ENCODE measurements at regions not wholly inside any gene's neighbourhood (a gene's known extent, or its start where the extent isn't known, plus 50 kb on each side); places are given as distances from the start of the nearest gene placed in this dataset.

GRCh38 chr14:86639666-86640065 lies 1109.7 kb downstream of the FLRT2 start:
- DNase-seq (ENCODE audit: low read depth in 2 of 2): no peak

- DNase-seq (ENCODE audit: low read depth in 2 of 2): no peak
These were observed 1109.2 kb downstream of the FLRT2 start for GRCh38 chr14:86639146-86639545.

GRCh38 chr14:86627080-86627479 lies 1097.1 kb downstream of the FLRT2 start:
- no peak for DNase-seq (ENCODE audit: low read depth in 2 of 2)

GRCh38 chr14:86626530-86626929 lies 1096.6 kb downstream of the FLRT2 start:
- DNase-seq (ENCODE audit: low read depth in 2 of 2): no peak

GRCh38 chr14:86625637-86626036 lies 1095.7 kb downstream of the FLRT2 start:
- DNase-seq (ENCODE audit: low read depth in 2 of 2): no peak

- no peak for DNase-seq (ENCODE audit: low read depth in 2 of 2)
These were observed 1089.8 kb downstream of the FLRT2 start for GRCh38 chr14:86619726-86620125.

- DNase-seq (ENCODE audit: low read depth in 2 of 2): no peak
These were observed 1083.8 kb downstream of the FLRT2 start for GRCh38 chr14:86613786-86614185.

- DNase-seq (ENCODE audit: low read depth in 2 of 2): no peak
These were observed 1083.2 kb downstream of the FLRT2 start for GRCh38 chr14:86613126-86613525.

- no peak for DNase-seq (ENCODE audit: low read depth in 2 of 2)
These were observed 1074.6 kb downstream of the FLRT2 start for GRCh38 chr14:86604561-86604960.

GRCh38 chr14:86602263-86602662 lies 1072.3 kb downstream of the FLRT2 start:
- DNase-seq (ENCODE audit: low read depth in 2 of 2): no peak

GRCh38 chr14:86601813-86602212 lies 1071.9 kb downstream of the FLRT2 start:
- no peak for DNase-seq (ENCODE audit: low read depth in 2 of 2)

GRCh38 chr14:86597279-86597678 lies 1067.3 kb downstream of the FLRT2 start:
- no peak for DNase-seq (ENCODE audit: low read depth in 2 of 2)

GRCh38 chr14:86596024-86596423 lies 1066.1 kb downstream of the FLRT2 start:
- DNase-seq (ENCODE audit: low read depth in 2 of 2): no peak

- no peak for DNase-seq (ENCODE audit: low read depth in 2 of 2)
These were observed 1045.2 kb downstream of the FLRT2 start for GRCh38 chr14:86575141-86575540.

- no peak for DNase-seq (ENCODE audit: low read depth in 2 of 2)
These were observed 1044.8 kb downstream of the FLRT2 start for GRCh38 chr14:86574778-86575129.

- no peak for DNase-seq (ENCODE audit: low read depth in 2 of 2)
These were observed 1044.3 kb downstream of the FLRT2 start for GRCh38 chr14:86574051-86574777.

GRCh38 chr14:86570371-86570770 lies 1040.4 kb downstream of the FLRT2 start:
- DNase-seq (ENCODE audit: low read depth in 2 of 2): no peak

GRCh38 chr14:86543521-86543920 lies 1013.6 kb downstream of the FLRT2 start:
- DNase-seq (ENCODE audit: low read depth in 2 of 2): no peak

- DNase-seq (ENCODE audit: low read depth in 2 of 2): no peak
These were observed 1012.0 kb downstream of the FLRT2 start for GRCh38 chr14:86541972-86542371.

GRCh38 chr14:86540636-86541247 lies 1010.8 kb downstream of the FLRT2 start:
- DNase-seq (ENCODE audit: low read depth in 2 of 2): no peak

- no peak for DNase-seq (ENCODE audit: low read depth in 2 of 2)
These were observed 1009.6 kb downstream of the FLRT2 start for GRCh38 chr14:86539361-86540070.

- no peak for DNase-seq (ENCODE audit: low read depth in 2 of 2)
These were observed 1003.9 kb downstream of the FLRT2 start for GRCh38 chr14:86533834-86534233.

- no peak for DNase-seq (ENCODE audit: low read depth in 2 of 2)
These were observed 1002.3 kb downstream of the FLRT2 start for GRCh38 chr14:86532219-86532618.

All from stimulated activated CD8-positive, alpha-beta memory T cell treated with anti-CD3 and anti-CD28 coated beads, Interleukin-7, amount 100 ng/mL, for 1 hour (primary cell).